ENCODE measurements at regions not wholly inside any gene's neighbourhood (a gene's known extent, or its start where the extent isn't known, plus 50 kb on each side); places are given as distances from the start of the nearest gene placed in this dataset.
"Not testable (repeated sequence)": the region's sequence is repeated elsewhere in the genome, so short reads cannot be mapped to it uniquely, and the experiment has no call there.

DNA sequence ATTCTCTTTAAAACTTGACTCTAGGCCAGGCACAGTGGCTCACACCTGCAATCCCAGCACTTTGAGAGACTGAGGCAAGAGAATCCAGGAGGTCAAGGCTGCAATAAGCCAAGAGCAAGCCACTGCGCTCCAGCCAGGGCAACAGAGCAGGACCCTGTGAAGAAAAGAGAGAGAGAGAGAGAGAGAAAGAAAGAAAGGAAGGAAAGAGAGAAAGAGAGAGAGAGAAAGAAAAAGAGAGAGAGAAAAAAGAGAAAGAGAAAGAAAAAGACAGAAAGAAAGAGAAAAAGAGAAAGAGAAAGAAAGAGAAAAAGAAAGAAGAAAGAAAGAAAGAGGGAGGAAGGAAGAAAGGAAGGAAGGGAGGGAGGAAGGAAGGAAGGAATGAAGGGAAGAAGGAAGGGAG lies 76.7 kb downstream of the RIN2 start:
- DNase-seq (ENCODE audit: low spot score): no peak

GRCh38 chr20:19835533-19836222 lies 77.6 kb downstream of the RIN2 start:
- DNase-seq (ENCODE audit: low spot score): no peak

DNA sequence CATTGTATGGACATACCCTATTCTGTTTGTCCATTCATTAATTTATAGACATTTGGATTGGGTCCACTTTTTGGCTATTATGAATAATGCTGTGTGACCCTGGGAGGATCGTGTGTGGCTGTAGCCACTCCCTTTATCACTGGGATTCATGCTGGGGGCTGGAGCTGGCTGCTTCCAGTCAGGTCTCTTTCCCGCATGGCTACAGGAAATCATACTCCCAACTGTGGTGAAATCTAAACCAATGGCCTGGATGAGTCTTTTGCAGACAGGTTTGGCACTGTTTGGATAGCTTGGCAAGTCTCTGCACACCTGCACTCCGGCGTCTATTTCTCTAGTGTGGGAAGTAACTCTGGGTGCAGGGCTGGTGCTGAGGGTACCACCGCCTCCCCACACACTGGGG lies 80.4 kb downstream of the RIN2 start:
- DNase-seq (ENCODE audit: low spot score): no peak

GRCh38 chr20:19839053-19839452 lies 81.0 kb downstream of the RIN2 start:
- no peak for DNase-seq (ENCODE audit: low spot score)

GRCh38 chr20:19840111-19840710 lies 82.2 kb downstream of the RIN2 start:
- DNase-seq (ENCODE audit: low spot score): no peak

DNA sequence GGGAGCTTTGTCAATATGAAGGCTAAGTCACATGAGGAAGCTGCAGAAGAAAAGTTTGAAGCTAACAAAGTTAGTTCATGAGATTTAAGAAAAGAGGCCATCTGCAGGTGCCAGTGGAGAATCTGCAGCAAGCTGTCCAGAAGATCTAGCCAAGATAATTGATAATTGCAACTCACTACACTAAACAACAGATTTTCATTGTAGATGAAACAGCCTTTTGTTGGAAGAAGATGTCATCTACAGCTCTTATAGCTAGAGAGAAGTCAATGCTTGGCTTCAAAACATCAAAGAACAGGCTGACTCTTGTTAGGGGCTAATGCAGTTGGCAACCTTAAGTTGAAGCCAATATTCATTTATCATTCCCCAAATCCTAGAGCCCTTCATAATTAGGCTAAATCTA lies 83.7 kb downstream of the RIN2 start:
- no peak for DNase-seq (ENCODE audit: low spot score)

- DNase-seq (ENCODE audit: low spot score): not testable (repeated sequence)
Observed at GRCh38 chr20:19844850-19845249, 86.8 kb downstream of the RIN2 start.

DNA sequence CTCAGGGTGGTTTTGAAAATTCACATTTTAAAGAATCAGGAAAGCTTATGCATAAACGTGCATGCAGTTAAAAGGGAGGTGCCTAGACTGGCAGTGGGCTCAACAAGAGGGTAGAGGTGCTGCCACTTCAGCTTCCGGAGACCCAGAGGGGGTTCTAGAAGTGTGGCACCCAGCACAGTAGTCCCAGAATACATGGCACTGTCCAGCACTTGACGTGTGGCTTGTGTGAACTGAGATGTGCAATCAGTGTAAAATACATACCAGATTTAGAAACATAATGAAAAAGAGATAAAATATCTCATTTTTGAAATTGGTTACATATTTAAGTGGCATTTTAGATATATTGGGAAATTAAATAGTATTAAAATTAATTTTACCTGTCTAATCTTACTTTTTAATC lies 89.3 kb downstream of the RIN2 start:
- DNase-seq (ENCODE audit: low spot score): no peak

DNA sequence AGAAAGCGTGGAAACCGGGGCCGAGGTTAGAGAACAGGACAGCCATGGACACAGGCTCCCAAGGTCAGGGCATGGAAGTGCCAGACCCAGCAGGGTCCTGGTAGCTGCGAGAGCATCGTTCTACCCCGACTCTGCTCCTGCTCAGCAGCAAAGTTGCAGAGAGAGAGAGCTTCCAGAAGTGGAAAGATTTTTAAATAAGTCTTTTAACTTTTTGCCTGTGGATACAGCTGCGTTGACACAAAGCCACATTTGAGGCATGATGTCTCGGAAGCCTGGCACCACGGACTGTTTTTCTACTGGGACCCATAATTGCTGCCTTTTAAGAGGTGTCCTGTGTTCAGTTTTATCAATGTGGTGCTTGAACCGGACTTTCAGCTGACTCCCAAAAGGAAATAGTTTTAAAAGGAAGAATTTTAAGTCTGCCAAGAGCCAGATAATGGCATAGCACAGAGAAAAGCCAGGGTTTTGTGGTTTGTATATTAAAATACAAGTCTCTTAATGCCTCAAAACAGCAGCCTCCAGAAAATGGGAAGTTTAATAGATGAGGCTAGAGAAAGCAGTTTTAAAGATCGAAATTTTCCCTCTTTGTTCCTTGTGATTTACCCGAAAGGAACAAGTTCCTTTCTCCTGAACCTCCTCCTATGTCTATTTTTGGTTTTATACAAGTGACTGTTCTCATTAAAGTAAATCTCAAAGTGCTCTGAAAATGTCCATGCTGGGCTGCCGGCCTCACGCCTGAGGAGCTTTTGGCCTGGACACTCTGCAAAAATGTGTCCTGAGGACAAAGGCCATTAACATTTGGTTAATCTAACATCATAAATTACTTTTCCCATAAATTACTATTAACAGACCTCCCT lies 91.5 kb downstream of the RIN2 start:
- DNase-seq (ENCODE audit: low spot score): no peak

- DNase-seq (ENCODE audit: low spot score): no peak
Observed at GRCh38 chr20:19850198-19850533, 92.1 kb downstream of the RIN2 start.

- DNase-seq (ENCODE audit: low spot score): no peak
Observed at GRCh38 chr20:19851861-19852260, 93.8 kb downstream of the RIN2 start.

- DNase-seq (ENCODE audit: low spot score): no peak
Observed at GRCh38 chr20:19855416-19855815, 97.4 kb downstream of the RIN2 start.

GRCh38 chr20:19858466-19859371 lies 100.7 kb downstream of the RIN2 start:
- no peak for DNase-seq (ENCODE audit: low spot score)

- no peak for DNase-seq (ENCODE audit: low spot score)
Observed at GRCh38 chr20:19859444-19859843, 101.4 kb downstream of the RIN2 start.

DNA sequence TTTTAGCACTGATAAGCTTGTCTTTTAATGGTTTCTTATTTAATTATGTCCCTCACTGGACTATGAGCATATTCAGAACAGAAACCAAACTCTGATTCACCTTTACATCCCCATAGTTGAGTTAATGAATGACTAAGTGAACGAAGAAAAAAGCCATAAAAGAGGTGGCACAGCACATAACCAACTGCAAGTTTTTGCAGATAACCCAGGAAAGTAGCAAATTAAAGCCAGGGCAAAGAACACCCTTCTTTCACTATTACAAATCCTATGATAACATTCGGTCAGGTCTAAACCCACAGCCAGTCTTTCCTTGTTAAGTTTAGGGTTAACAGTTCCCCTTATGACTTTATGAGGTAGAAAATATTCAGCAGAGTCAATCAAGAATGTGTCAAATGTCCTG lies 102.7 kb downstream of the RIN2 start:
- no peak for DNase-seq (ENCODE audit: low spot score)

- no peak for DNase-seq (ENCODE audit: low spot score)
Observed at GRCh38 chr20:19861147-19861759, 103.2 kb downstream of the RIN2 start.

- no peak for DNase-seq (ENCODE audit: low spot score)
Observed at GRCh38 chr20:19864130-19864529, 106.1 kb downstream of the RIN2 start.

DNA sequence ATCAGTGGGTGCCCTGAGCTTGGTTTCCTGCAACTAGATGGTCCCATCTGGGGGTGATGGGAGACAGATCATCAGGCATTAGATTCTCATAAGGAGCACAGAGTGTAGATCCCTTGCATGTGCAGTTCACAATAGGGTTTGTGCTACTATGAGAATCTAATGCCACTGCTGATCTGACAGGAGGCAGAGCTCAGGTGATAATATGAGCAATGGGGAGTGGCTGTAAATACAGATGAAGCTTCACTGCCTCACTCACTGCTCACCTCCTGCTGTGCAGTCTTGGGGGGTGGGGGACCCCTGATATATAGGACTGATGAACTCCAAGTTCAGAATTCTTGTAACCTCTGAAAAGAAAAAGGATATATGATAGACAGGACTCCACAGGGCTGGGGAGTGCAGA lies 108.0 kb downstream of the RIN2 start:
- DNase-seq (ENCODE audit: low spot score): no peak

GRCh38 chr20:19867074-19867473 lies 109.0 kb downstream of the RIN2 start:
- no peak for DNase-seq (ENCODE audit: low spot score)

DNA sequence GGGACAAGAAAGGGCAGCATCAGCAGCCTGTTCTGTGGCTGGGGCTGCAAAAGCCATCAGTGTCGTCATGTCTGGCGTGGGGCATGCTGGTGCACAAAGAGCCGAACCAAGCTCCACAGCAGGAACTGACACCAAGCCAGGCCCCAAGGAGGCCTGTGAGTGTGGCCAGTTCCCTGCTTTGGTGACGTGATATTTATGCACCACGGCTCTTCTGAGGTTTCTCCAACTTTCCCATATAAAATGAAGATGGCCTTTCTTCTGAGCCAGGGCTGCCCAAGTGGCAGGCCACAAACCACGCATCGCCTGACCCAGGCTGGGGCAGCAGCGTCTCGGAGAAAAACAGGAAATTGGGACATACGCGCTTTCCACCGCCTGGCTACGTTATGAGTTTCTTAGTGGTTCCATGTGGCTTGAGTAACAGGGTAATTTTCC lies 109.9 kb downstream of the RIN2 start:
- no peak for DNase-seq (ENCODE audit: low spot score)

- no peak for DNase-seq (ENCODE audit: low spot score)
Observed at GRCh38 chr20:19868441-19868840, 110.4 kb downstream of the RIN2 start.

DNA sequence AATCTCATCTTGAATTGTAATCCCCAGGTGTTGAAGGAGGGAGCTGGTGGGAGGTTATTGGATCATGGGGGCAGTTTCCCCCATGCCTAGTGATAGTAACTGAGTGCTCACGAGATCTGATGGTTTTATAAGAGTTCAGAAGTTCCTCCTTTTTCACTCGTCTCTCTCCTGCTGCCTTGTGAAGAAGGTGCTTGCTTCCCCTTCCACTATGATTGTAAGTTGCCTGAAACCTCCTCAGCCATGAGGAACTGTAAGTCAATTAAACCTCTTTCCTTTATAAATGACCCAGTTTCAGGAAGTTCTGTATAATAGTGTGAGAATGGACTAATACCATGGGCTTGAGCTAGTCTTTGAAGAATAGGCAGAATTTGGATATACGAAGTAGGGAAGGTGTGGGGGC lies 113.9 kb downstream of the RIN2 start:
- no peak for DNase-seq (ENCODE audit: low spot score)
